HCT116 (cell line): ENCODE measurements at regions not wholly inside any gene's neighbourhood (a gene's known extent, or its start where the extent isn't known, plus 50 kb on each side); places are given as distances from the start of the nearest gene placed in this dataset.

Experiments used
- FOSL1 ChIP-seq: IDR thresholded peaks from 2 replicates; pipeline ENCODE4 v1.6.1; 2012; ENCODE audit warnings: low read depth
- POLR2A ChIP-seq: IDR thresholded peaks from 2 replicates; pipeline ENCODE4 v1.7.0; 2011; ENCODE audit warnings: borderline replicate concordance; ENCODE audit not compliant: insufficient read depth, insufficient read length; ENCODE audit errors: extremely low read depth
- POLR2AphosphoS5 ChIP-seq: IDR thresholded peaks from 2 replicates; pipeline ENCODE4 v1.6.1; 2011; ENCODE audit warnings: mild to moderate bottlenecking, low read depth, low read length, moderate library complexity
- YY1 ChIP-seq: IDR thresholded peaks from 2 replicates; pipeline ENCODE4 v1.6.1; 2011; ENCODE audit warnings: low read length, low read depth, moderate library complexity, mild to moderate bottlenecking; ENCODE audit not compliant: insufficient replicate concordance; ENCODE audit errors: extremely low read depth
- TF ChIP-seq, protein P1 (sequence below), 3 experiments: fragments of 200-600 bp in 1 of 3; sonication (generic) in 1 of 3; IDR thresholded peaks in 2 of 3; conservative IDR thresholded peaks in 1 of 3; 2 replicates each; pipeline ENCODE4 v1.5.1; 2012 to 2017; ENCODE audit warnings: low read depth in 2 of 3, low read length in 2 of 3, antibody characterized with exemption in 1 of 3, borderline replicate concordance in 1 of 3, control low read depth in 1 of 3, mild to moderate bottlenecking in 1 of 3, mixed read lengths in 1 of 3, mixed run types in 1 of 3, moderate library complexity in 1 of 3; ENCODE audit not compliant: insufficient read depth in 1 of 3

DNA sequence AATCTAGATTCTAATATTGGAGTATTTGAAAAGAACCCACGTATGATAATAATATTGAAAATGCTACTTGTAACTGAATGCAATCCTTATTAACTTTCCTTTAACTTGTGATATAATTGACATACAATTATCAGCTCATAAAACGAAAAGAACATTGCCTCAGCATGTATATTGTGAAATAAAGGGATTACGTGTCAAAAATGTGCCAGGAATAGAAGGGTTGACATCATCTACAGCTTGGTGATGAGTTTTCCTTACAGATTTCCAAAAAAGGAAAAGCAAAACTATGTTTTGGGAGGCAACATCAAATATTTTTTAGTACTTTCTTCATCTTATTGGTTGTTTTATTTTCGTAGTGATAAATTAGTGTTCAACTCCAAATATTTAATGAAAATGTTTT lies 266.0 kb upstream of the PTGER4 start:
- TF ChIP-seq POLR2AphosphoS5 (no peak), POLR2A (no peak), YY1 (no peak), FOSL1 (no peak)
- TF ChIP-seq, protein P1, sequence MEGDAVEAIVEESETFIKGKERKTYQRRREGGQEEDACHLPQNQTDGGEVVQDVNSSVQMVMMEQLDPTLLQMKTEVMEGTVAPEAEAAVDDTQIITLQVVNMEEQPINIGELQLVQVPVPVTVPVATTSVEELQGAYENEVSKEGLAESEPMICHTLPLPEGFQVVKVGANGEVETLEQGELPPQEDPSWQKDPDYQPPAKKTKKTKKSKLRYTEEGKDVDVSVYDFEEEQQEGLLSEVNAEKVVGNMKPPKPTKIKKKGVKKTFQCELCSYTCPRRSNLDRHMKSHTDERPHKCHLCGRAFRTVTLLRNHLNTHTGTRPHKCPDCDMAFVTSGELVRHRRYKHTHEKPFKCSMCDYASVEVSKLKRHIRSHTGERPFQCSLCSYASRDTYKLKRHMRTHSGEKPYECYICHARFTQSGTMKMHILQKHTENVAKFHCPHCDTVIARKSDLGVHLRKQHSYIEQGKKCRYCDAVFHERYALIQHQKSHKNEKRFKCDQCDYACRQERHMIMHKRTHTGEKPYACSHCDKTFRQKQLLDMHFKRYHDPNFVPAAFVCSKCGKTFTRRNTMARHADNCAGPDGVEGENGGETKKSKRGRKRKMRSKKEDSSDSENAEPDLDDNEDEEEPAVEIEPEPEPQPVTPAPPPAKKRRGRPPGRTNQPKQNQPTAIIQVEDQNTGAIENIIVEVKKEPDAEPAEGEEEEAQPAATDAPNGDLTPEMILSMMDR (IDR thresholded peaks at IDR 0.05 in 2 of 3, conservative IDR thresholded peaks at IDR 0.05 in 1 of 3; ENCODE audit: borderline replicate concordance in 1 of 3, insufficient read depth in 1 of 3, low read depth in 2 of 3, low read length in 2 of 3), result no peak
